NCI-H345 treated with DMSO at 0.1 percent for 48 hours (cell line): ENCODE measurements at regions not wholly inside any gene's neighbourhood (a gene's known extent, or its start where the extent isn't known, plus 50 kb on each side); places are given as distances from the start of the nearest gene placed in this dataset.

Experiments
- DNase-seq: peaks from one replicate; lab custom pipeline; 2025; ENCODE audit not compliant: unreplicated experiment; lab: John Stamatoyannopoulos, UW

GRCh38 chr6:144862769-144863168, 577.6 kb downstream of the UTRN start:
- no peak for DNase-seq

GRCh38 chr6:144867761-144868160, 582.6 kb downstream of the UTRN start:
- no peak for DNase-seq

- DNase-seq: no peak
These were observed 585.6 kb downstream of the UTRN start for GRCh38 chr6:144870782-144871181.

- no peak for DNase-seq
These were observed 588.7 kb downstream of the UTRN start for GRCh38 chr6:144873623-144874378.

DNA sequence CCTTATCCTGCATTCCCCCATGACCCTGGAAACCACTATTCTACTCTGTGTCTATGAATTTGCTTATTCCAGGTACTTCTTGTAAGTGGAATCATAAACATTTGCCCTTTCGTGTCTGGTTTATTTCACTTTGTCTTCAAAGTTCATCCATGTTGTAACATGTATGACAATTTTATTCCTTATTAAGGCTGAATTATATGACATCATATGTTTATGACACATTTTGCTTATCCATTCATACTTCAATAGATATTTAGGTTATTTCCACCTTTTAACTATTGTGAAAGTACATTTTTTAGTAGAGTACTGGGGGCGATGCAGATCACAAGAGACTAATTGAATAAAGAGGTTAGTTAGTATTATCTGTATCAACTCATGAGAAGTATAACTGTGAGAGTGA, 591.6 kb downstream of the UTRN start:
- DNase-seq: no peak

DNA sequence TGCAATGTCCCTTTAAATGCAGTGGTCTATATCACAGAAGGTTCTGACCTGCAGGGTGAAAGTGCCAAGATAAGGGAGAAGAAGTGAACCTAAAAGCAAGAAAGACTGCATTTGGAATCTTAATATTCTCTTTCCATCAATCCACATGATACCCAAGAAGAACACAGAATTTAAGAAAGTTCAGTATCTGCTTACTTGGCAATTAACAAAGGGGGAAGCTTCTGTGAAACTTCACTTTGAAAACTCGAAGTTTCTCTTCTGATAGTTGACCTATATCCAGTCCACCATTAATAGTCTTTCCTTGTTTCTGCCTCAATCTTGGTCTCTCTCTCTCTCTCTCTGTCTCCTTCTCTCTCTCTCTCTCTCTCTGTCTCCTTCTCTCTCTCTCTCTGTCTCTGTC, 592.0 kb downstream of the UTRN start:
- no peak for DNase-seq

DNA sequence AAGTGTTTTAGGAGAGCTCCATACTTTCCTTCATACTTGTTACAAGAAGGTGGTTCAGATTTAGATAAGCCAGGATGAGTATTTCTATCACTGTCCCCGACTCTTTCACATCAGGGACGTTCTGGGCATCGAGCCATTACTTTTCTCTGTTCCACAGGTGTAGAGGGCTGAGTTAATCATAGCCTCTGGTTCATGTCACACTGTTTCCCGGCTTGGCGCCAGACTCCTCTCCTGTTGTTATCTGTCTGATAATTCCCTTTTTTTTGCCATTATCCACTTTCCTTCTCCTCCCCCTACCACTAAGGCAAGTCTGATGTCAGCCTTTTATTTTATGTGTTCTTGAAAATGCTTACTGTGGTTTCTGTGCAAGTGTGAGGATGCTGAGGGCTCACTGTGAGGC, 593.4 kb downstream of the UTRN start:
- DNase-seq: no peak

DNA sequence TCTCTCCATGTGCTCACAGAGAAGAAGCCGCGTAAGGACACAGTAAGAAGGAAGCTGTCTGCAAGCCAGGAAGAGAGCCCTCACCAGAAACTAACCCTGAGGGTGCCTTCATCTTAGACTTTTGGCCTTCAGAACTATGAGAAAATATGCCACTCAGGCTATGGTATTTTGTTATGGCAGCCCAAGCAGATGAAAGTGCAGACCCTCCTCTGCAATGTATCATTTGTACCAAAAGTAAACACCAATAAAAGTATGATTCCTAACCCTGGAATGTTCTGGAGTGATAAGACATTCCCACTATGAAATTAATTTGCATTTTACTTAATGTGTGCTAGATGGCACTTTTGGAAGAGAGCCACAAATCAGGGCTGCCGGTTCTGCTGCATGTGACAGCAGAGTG, 594.3 kb downstream of the UTRN start:
- no peak for DNase-seq

- no peak for DNase-seq
These were observed 597.3 kb downstream of the UTRN start for GRCh38 chr6:144882425-144882824.

GRCh38 chr6:144883915-144884314, 598.8 kb downstream of the UTRN start:
- DNase-seq: no peak

DNA sequence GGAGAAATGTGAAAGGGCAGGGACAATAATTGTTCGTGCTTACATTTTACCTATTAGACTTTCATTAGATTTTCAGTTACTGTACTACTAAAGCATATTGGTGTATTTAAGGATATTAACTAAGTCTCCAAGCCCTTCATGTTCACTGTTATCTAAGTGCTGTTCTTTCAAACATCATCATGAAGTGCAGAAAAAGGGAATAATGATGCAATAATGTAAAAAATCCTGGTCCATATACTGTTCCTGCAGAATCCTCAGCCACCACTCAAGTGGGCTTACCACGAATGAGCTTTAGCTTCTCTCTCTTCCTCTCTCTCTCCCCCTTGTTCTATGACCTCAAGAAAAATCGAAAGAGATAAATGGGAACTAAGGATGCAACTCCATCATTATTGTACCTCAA, 600.7 kb downstream of the UTRN start:
- no peak for DNase-seq

- DNase-seq: no peak
These were observed 601.5 kb downstream of the UTRN start for GRCh38 chr6:144886682-144887081.

DNA sequence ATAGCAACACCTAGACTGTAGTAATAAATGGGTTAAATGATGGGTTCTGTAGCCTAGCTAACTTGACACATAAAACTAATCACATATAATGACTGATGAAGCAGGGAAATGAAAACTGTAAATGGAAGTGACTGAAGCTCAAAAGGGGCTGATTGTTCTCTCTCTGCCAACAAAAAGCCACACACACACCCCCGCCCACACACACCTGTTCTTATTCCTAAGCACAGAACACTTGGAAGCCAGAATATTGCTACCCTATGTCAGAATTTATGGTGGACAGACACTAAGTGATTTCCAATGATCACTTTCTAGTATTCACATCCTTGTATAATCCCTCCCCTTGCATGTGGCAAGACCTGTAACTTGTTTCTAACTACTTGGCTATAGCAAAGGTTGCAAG, 603.5 kb downstream of the UTRN start:
- DNase-seq: no peak

- DNase-seq: no peak
These were observed 608.6 kb downstream of the UTRN start for GRCh38 chr6:144893680-144894151.

GRCh38 chr6:144894240-144894639, 609.1 kb downstream of the UTRN start:
- DNase-seq: no peak

GRCh38 chr6:144895313-144896278, 610.5 kb downstream of the UTRN start:
- DNase-seq: no peak

DNA sequence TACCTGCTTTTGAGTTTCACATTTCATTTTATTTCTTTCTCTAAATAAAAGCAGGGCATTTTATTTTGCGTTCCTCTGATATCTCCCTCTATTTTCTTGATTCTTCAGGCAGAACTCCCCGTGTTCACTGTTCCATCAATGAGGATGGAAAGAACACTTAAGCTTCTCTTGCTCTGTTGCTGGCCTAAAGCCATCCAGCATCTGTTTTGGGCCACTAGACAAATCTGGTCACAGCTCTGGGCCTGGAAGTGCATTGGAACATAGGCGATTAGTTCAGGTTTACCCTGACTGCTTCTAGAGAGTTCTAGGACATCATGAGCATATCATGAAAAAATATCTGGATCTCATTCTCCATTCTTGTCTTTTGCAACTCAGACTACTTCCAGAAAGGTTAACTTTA, 611.2 kb downstream of the UTRN start:
- no peak for DNase-seq

- no peak for DNase-seq
These were observed 611.7 kb downstream of the UTRN start for GRCh38 chr6:144896871-144897270.

- DNase-seq: no peak
These were observed 612.3 kb downstream of the UTRN start for GRCh38 chr6:144897441-144897921.

- no peak for DNase-seq
These were observed 613.0 kb downstream of the UTRN start for GRCh38 chr6:144898052-144898689.

DNA sequence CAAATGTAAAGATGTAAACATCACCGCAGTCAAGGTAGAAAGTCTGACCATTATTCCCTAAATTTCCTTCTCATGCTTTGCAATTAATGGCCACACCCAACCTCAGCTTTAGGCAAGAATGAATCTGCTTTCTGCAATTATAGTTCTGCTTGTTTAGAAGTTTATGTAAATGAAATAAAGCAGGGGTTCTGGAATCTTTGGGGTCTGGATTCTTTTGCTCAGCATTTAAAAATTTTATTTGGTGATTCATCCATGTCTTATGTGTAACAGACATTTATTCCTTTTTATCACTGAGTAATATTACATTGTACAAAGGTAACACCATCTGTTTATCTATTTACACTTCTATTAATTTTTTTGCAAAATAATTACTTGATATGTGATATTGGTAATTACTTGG, 613.6 kb downstream of the UTRN start:
- DNase-seq: no peak
